ENCODE measurements at regions not wholly inside any gene's neighbourhood (a gene's known extent, or its start where the extent isn't known, plus 50 kb on each side); places are given as distances from the start of the nearest gene placed in this dataset.

- Histone ChIP-seq H3K9me3 (ENCODE audit: control insufficient read depth in 1 of 2, low read length in 2 of 2) (no peaks in the 10 kb centered on the region), H3K27me3 (ENCODE audit: low read depth, low read length) (no peaks in the 10 kb centered on the region), H3K27ac (ENCODE audit: low read length) (no peak overlapping the region), H3K36me3 (ENCODE audit: control insufficient read depth in 1 of 2, insufficient read depth in 2 of 2, low read length in 2 of 2) (no peaks in the 10 kb centered on the region), H3K4me3 (ENCODE audit: low read depth in 1 of 2, low read length in 2 of 2) (no peak overlapping the region), H3K4me1 (ENCODE audit: control insufficient read depth in 1 of 2, insufficient read depth in 2 of 2, low read length in 2 of 2) (no peaks in the 10 kb centered on the region)
Measured at GRCh38 chr5:60102961-60103693, 209.6 kb upstream of the PDE4D start.

DNA sequence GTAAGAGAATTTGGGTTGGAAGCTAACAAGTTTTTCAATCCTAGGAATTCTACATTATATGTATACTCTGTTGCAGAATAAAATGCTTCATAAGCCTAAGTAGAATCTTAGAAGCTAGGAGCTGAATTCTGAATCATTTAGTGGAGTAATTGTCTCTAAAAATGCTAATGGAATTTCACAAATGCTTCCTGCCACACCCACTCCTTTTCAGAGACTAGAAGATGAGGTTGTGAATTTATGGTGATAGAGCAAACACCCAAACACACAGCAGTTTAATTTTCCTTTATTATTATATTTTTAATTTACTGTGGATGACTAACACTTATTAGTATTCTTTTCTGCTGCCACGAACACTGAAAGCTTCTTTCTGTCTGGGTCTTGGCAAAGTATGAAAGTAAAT, 208.0 kb upstream of the PDE4D start:
- H3K4me1 ChIP-seq (ENCODE audit: control insufficient read depth in 1 of 2, insufficient read depth in 2 of 2, low read length in 2 of 2), result no peaks in the 10 kb centered on the region
- no peaks in the 10 kb centered on the region for H3K9me3 ChIP-seq (ENCODE audit: control insufficient read depth in 1 of 2, low read length in 2 of 2)
- H3K4me3 ChIP-seq (ENCODE audit: low read depth in 1 of 2, low read length in 2 of 2), result no peak overlapping the region

GRCh38 chr5:60092671-60093422, 199.3 kb upstream of the PDE4D start:
- Histone ChIP-seq H3K27me3 (ENCODE audit: low read depth, low read length) (no peaks in the 10 kb centered on the region), H3K9me3 (ENCODE audit: control insufficient read depth in 1 of 2, low read length in 2 of 2) (peaks cover 0 to 3% of the 10 kb centered on the region in 2 donors), H3K4me3 (ENCODE audit: low read depth in 1 of 2, low read length in 2 of 2) (no peak overlapping the region), H3K4me1 (ENCODE audit: control insufficient read depth in 1 of 2, insufficient read depth in 2 of 2, low read length in 2 of 2) (no peaks in the 10 kb centered on the region), H3K27ac (ENCODE audit: low read length) (no peak overlapping the region), H3K36me3 (ENCODE audit: control insufficient read depth in 1 of 2, insufficient read depth in 2 of 2, low read length in 2 of 2) (no peaks in the 10 kb centered on the region)

More for the DNA sequence above, 208.0 kb upstream of the PDE4D start:
- no peak overlapping the region for H3K27ac ChIP-seq (ENCODE audit: low read length)
- no peaks in the 10 kb centered on the region for H3K27me3 ChIP-seq (ENCODE audit: low read depth, low read length)
- H3K36me3 ChIP-seq (ENCODE audit: control insufficient read depth in 1 of 2, insufficient read depth in 2 of 2, low read length in 2 of 2), result no peaks in the 10 kb centered on the region

GRCh38 chr5:60086583-60086982, 193.1 kb upstream of the PDE4D start:
- Histone ChIP-seq H3K9me3 (ENCODE audit: control insufficient read depth in 1 of 2, low read length in 2 of 2) (peaks cover 0 to 12% of the 10 kb centered on the region in 2 donors), H3K36me3 (ENCODE audit: control insufficient read depth in 1 of 2, insufficient read depth in 2 of 2, low read length in 2 of 2) (no peaks in the 10 kb centered on the region), H3K4me1 (ENCODE audit: control insufficient read depth in 1 of 2, insufficient read depth in 2 of 2, low read length in 2 of 2) (no peaks in the 10 kb centered on the region), H3K27ac (ENCODE audit: low read length) (no peak overlapping the region), H3K27me3 (ENCODE audit: low read depth, low read length) (no peaks in the 10 kb centered on the region), H3K4me3 (ENCODE audit: low read depth in 1 of 2, low read length in 2 of 2) (no peak overlapping the region)

DNA sequence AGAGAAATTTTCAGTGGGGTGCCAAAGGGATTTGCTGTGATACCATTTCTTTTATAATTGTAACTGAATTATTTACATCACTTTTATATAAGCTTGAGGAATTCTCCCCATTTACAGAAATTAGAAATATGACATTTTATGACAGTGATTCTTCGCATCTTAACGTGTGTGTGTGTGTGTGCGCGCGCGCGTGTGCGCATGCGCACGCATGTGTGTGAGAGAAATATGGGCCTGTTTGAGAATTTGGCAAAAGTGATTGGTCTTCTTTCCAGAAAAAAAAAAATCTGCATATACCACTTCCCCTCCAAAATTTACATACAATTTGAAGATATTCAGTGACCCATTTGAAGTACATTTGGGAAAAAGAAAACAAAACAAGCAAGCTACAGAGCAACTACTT, 190.7 kb upstream of the PDE4D start:
- Histone ChIP-seq H3K9me3 (ENCODE audit: control insufficient read depth in 1 of 2, low read length in 2 of 2) (peaks cover 0 to 12% of the 10 kb centered on the region in 2 donors), H3K36me3 (ENCODE audit: control insufficient read depth in 1 of 2, insufficient read depth in 2 of 2, low read length in 2 of 2) (no peaks in the 10 kb centered on the region), H3K27me3 (ENCODE audit: low read depth, low read length) (no peaks in the 10 kb centered on the region), H3K27ac (ENCODE audit: low read length) (no peak overlapping the region), H3K4me1 (ENCODE audit: control insufficient read depth in 1 of 2, insufficient read depth in 2 of 2, low read length in 2 of 2) (no peaks in the 10 kb centered on the region), H3K4me3 (ENCODE audit: low read depth in 1 of 2, low read length in 2 of 2) (no peak overlapping the region)

DNA sequence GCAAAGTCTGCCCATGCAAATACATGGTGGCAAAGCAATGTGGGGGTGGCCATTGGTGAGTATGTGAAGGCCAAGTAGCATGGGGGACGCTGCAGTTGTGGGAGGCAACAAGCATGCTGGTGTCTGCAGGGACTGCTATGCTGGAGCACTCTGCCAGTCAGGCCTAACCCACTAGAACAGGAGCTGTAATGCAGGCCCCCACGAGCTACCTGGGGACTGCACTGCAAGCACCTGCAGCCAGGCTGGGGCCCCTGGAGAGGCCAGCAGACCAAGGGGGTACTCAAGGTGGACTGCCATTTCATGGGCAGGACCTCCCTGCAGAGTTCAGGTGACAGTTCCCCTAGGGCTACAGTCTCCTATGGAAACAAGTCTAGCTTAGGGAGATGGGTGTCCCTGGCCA, 183.8 kb upstream of the PDE4D start:
- Histone ChIP-seq H3K9me3 (ENCODE audit: control insufficient read depth in 1 of 2, low read length in 2 of 2) (peaks cover 0 to 5% of the 10 kb centered on the region in 2 donors), H3K27me3 (ENCODE audit: low read depth, low read length) (no peaks in the 10 kb centered on the region), H3K27ac (ENCODE audit: low read length) (no peak overlapping the region), H3K4me1 (ENCODE audit: control insufficient read depth in 1 of 2, insufficient read depth in 2 of 2, low read length in 2 of 2) (no peaks in the 10 kb centered on the region), H3K4me3 (ENCODE audit: low read depth in 1 of 2, low read length in 2 of 2) (no peak overlapping the region), H3K36me3 (ENCODE audit: control insufficient read depth in 1 of 2, insufficient read depth in 2 of 2, low read length in 2 of 2) (no peaks in the 10 kb centered on the region)

GRCh38 chr5:60076746-60077145, 183.2 kb upstream of the PDE4D start:
- H3K4me3 ChIP-seq (ENCODE audit: low read depth in 1 of 2, low read length in 2 of 2), result no peak overlapping the region
- H3K27ac ChIP-seq (ENCODE audit: low read length), result no peak overlapping the region
- H3K4me1 ChIP-seq (ENCODE audit: control insufficient read depth in 1 of 2, insufficient read depth in 2 of 2, low read length in 2 of 2), result no peaks in the 10 kb centered on the region
- H3K9me3 ChIP-seq (ENCODE audit: control insufficient read depth in 1 of 2, low read length in 2 of 2), result peaks cover 0 to 5% of the 10 kb centered on the region in 2 donors
- H3K27me3 ChIP-seq (ENCODE audit: low read depth, low read length), result no peaks in the 10 kb centered on the region
- H3K36me3 ChIP-seq (ENCODE audit: control insufficient read depth in 1 of 2, insufficient read depth in 2 of 2, low read length in 2 of 2), result no peaks in the 10 kb centered on the region

GRCh38 chr5:60066502-60066901, 173.0 kb upstream of the PDE4D start:
- no peaks in the 10 kb centered on the region for H3K36me3 ChIP-seq (ENCODE audit: control insufficient read depth in 1 of 2, insufficient read depth in 2 of 2, low read length in 2 of 2)
- no peaks in the 10 kb centered on the region for H3K27me3 ChIP-seq (ENCODE audit: low read depth, low read length)
- H3K9me3 ChIP-seq (ENCODE audit: control insufficient read depth in 1 of 2, low read length in 2 of 2), result no peaks in the 10 kb centered on the region
- H3K4me1 ChIP-seq (ENCODE audit: control insufficient read depth in 1 of 2, insufficient read depth in 2 of 2, low read length in 2 of 2), result no peaks in the 10 kb centered on the region
- H3K27ac ChIP-seq (ENCODE audit: low read length), result no peak overlapping the region
- no peak overlapping the region for H3K4me3 ChIP-seq (ENCODE audit: low read depth in 1 of 2, low read length in 2 of 2)

DNA sequence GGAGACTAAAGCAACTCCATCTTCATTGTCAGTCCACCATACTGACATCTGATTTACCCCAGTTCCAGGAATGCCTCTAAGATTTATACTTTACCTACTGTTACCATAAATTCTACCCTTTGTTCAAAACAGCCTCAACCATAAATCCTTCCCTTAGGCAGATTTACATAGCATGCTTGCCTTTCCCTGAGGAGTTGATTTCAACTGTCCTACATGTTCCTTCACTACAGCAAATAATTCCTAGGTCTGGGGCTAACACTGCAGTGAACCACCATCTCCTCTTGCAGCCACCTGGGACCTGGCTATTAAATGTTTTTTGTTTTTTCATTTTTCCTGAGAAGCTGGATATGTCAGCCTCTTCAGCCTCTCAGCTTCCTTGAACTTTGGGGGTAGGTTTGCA, 166.9 kb upstream of the PDE4D start:
- no peaks in the 10 kb centered on the region for H3K9me3 ChIP-seq (ENCODE audit: control insufficient read depth in 1 of 2, low read length in 2 of 2)

GRCh38 chr5:60056191-60056590, 162.7 kb upstream of the PDE4D start:
- H3K27ac ChIP-seq (ENCODE audit: low read length), result no peak overlapping the region
- H3K9me3 ChIP-seq (ENCODE audit: control insufficient read depth in 1 of 2, low read length in 2 of 2), result peaks cover 0 to 5% of the 10 kb centered on the region in 2 donors
- no peaks in the 10 kb centered on the region for H3K27me3 ChIP-seq (ENCODE audit: low read depth, low read length)
- H3K4me3 ChIP-seq (ENCODE audit: low read depth in 1 of 2, low read length in 2 of 2), result no peak overlapping the region
- no peaks in the 10 kb centered on the region for H3K36me3 ChIP-seq (ENCODE audit: control insufficient read depth in 1 of 2, insufficient read depth in 2 of 2, low read length in 2 of 2)
- H3K4me1 ChIP-seq (ENCODE audit: control insufficient read depth in 1 of 2, insufficient read depth in 2 of 2, low read length in 2 of 2), result no peaks in the 10 kb centered on the region

More for the DNA sequence above, 166.9 kb upstream of the PDE4D start:
- no peaks in the 10 kb centered on the region for H3K27me3 ChIP-seq (ENCODE audit: low read depth, low read length)
- no peak overlapping the region for H3K4me3 ChIP-seq (ENCODE audit: low read depth in 1 of 2, low read length in 2 of 2)
- H3K4me1 ChIP-seq (ENCODE audit: control insufficient read depth in 1 of 2, insufficient read depth in 2 of 2, low read length in 2 of 2), result no peaks in the 10 kb centered on the region
- H3K27ac ChIP-seq (ENCODE audit: low read length), result no peak overlapping the region
- H3K36me3 ChIP-seq (ENCODE audit: control insufficient read depth in 1 of 2, insufficient read depth in 2 of 2, low read length in 2 of 2), result no peaks in the 10 kb centered on the region

- Histone ChIP-seq H3K36me3 (ENCODE audit: control insufficient read depth in 1 of 2, insufficient read depth in 2 of 2, low read length in 2 of 2) (no peaks in the 10 kb centered on the region), H3K27ac (ENCODE audit: low read length) (no peak overlapping the region), H3K4me1 (ENCODE audit: control insufficient read depth in 1 of 2, insufficient read depth in 2 of 2, low read length in 2 of 2) (no peaks in the 10 kb centered on the region), H3K9me3 (ENCODE audit: control insufficient read depth in 1 of 2, low read length in 2 of 2) (peaks cover 0 to 5% of the 10 kb centered on the region in 2 donors), H3K4me3 (ENCODE audit: low read depth in 1 of 2, low read length in 2 of 2) (no peak overlapping the region), H3K27me3 (ENCODE audit: low read depth, low read length) (no peaks in the 10 kb centered on the region)
Measured at GRCh38 chr5:60055168-60055567, 161.6 kb upstream of the PDE4D start.

Measured in muscle layer of duodenum (tissue), 2 donors.